Lower leg skin (tissue), 4 donors: ENCODE measurements at regions not wholly inside any gene's neighbourhood (a gene's known extent, or its start where the extent isn't known, plus 50 kb on each side); places are given as distances from the start of the nearest gene placed in this dataset.

Experiments used
- DNase-seq, 2 donors: peaks; one replicate each; pipeline ENCODE4 v3.0.0-alpha.2; 2019; ENCODE audit warnings: low spot score in 2 of 2
- H3K4me3 ChIP-seq: fragments of 200-600 bp; sonication (generic); 2 replicates; pipeline ENCODE4 v1.5.1; 2017; ENCODE audit warnings: mild to moderate bottlenecking, low read depth; ENCODE audit not compliant: poor library complexity, severe bottlenecking
- CTCF ChIP-seq, 3 donors: fragments of 450-650 bp; IDR thresholded peaks; one replicate each; pipeline ENCODE4 v1.5.1; 2016; ENCODE audit warnings: antibody characterized with exemption in 3 of 3, mild to moderate bottlenecking in 3 of 3, moderate library complexity in 2 of 3
- POLR2A ChIP-seq, 2 donors: fragments of 450-650 bp; IDR thresholded peaks; one replicate each; pipeline ENCODE4 v1.6.1; 2016 to 2017; ENCODE audit warnings: antibody characterized with exemption in 2 of 2, mild to moderate bottlenecking in 1 of 2, moderate library complexity in 1 of 2
- WGBS, 2 donors: methylation state at CpG; one replicate each; pipeline ENCODE4 v1.1.5; 2018; 5-methylcytosine and 5-hydroxymethylcytosine counted together
- intact Hi-C: fragments of 100-400 bp; cut with DNase I; formaldehyde crosslinking; loops from one replicate; pipeline ENCODE4 v1.15.0; 2023; ENCODE audit warnings: low total_unique reads

DNA sequence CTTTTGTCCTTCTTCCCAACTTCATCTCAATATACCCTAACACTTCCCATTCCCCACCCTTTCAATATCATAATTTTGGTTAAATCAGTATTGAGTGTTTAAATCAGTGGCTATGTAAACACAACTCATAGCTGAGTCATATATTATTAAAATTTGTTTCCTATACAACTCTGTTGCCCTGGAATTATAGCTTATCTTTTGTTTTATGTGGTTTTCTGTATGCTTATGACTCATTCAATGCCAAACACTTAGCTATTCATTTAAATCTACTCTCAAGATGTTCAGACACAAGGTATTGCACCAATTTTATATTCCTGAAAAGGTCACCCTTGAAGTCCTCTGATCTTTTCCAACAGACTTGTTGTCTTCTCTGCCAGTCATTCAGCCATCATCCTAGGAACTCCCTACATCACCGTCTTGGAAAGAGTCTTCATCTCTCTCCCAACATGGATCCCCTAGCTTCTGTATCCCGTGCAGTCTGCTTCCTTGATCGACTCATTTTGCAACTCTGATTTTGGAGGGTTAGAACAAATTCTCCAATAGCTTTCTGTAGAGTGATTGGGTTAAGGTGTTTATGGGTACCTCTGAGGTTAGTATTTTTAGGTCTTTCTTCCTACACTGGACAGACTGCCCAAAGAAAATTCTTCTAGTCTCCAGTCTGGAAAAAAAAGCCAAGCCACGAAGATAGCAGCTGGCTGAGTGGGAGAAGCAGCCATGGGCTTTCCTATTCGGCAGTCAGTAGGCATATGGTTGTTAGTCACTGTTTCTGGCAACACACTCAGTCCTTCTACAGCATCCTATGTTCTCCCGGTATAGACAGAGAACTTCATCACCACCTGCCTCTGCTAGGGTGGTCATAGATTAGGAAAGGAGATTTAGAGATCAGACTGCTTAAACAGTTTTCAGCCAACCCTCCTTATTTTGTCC lies 102.1 kb downstream of the CRPPA start:
- 92 to 95% methylated on average over 6 of the region's 6 CpGs for WGBS, 2 donors
- TF ChIP-seq CTCF (IDR thresholded peaks at IDR 0.05), result no peak
- no peak for TF ChIP-seq POLR2A (IDR thresholded peaks at IDR 0.05)
- DNase-seq, result no peak
- H3K4me3 ChIP-seq, result no peak overlapping the region
- intact Hi-C loops, result no loop called here

DNA sequence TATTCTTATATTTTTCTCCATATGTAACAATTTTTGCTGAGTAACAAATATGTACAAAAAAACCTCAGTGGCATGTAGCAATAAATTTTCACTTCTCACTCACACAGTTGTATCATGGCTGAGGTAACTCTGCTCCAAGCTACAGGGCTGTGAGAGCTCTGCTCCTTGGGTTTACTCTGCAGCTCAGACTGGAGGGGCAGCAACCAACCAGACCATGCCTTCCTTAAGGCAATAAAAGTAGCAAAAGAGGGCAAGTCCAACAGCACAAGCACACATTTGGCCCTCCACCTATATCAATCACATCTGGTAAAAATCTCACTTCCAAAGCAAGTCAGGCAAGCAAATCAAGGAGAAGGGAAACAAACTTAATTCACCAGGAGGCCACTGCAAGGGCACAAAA lies 102.9 kb downstream of the CRPPA start:
- no peak overlapping the region for H3K4me3 ChIP-seq
- TF ChIP-seq CTCF (IDR thresholded peaks at IDR 0.05) (no peak), POLR2A (IDR thresholded peaks at IDR 0.05) (no peak)
- intact Hi-C loops, result no loop called here
- DNase-seq, result no peak

GRCh38 chr7:16317406-16317805 lies 103.9 kb downstream of the CRPPA start:
- 0 to 83% methylated on average over 1 of the region's 1 CpG for WGBS, 2 donors
- DNase-seq, result no peak
- intact Hi-C loops, result no loop called here
- TF ChIP-seq POLR2A (IDR thresholded peaks at IDR 0.05) (no peak), CTCF (IDR thresholded peaks at IDR 0.05) (no peak)
- no peak overlapping the region for H3K4me3 ChIP-seq

- no peak for DNase-seq
- intact Hi-C loops, result no loop called here
- H3K4me3 ChIP-seq, result no peak overlapping the region
- TF ChIP-seq POLR2A (IDR thresholded peaks at IDR 0.05) (no peak), CTCF (IDR thresholded peaks at IDR 0.05) (no peak)
- 84 to 92% methylated on average over 3 of the region's 3 CpGs for WGBS, 2 donors
Observed at GRCh38 chr7:16315280-16315679, 106.1 kb downstream of the CRPPA start.

DNA sequence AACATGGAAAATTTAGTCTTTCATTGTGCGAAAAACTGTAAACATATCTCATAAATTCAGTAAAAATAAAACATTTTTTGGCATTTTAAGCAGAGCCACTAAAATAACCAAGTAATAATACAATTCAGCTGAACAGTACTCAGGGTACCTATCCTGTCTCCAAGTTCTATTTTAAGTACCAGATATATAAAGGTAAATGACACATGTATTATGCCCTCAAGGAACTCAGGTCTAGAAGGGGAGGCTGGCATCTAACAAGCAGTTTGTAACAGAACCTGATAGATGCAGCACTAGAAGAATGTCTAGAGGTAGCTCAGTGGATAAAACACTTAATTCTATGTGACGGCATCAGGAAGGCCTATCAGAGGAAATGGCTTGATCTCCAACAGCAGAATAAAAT lies 112.2 kb downstream of the CRPPA start:
- DNase-seq, result no peak
- intact Hi-C loops, result no loop called here
- H3K4me3 ChIP-seq, result no peak overlapping the region
- TF ChIP-seq POLR2A (IDR thresholded peaks at IDR 0.05), result no peak
- no peak for TF ChIP-seq CTCF (IDR thresholded peaks at IDR 0.05)
- 92% methylated on average over 2 of the region's 2 CpGs for WGBS, 2 donors

DNA sequence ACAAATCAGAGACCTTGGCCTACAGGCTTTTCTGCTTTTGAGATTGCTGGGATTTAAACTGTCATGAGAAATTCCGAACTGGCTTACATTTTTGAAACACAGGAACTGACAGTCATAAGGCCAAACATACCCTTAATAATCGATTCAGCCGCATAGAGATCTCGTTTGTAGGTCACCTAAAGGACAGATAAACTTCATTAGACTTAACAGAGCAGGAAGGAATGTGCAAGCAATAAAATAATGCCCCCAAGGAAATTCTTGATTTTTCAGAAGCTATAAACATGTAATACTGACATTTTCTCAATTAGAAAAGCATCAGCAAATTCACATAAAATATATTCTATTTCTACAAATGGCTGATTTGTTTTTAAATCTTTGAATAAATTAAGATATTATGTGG lies 120.0 kb downstream of the CRPPA start:
- TF ChIP-seq POLR2A (IDR thresholded peaks at IDR 0.05) (no peak), CTCF (IDR thresholded peaks at IDR 0.05) (no peak)
- H3K4me3 ChIP-seq, result no peak overlapping the region
- no peak for DNase-seq
- 52 to 61% methylated on average over 4 of the region's 4 CpGs for WGBS, 2 donors
- intact Hi-C loops, result no loop called here
